Thyroid gland (tissue), 4 donors: ENCODE measurements at regions not wholly inside any gene's neighbourhood (a gene's known extent, or its start where the extent isn't known, plus 50 kb on each side); places are given as distances from the start of the nearest gene placed in this dataset.

Experiments
- POLR2A ChIP-seq, 2 donors: fragments of 450-650 bp; IDR thresholded peaks; one replicate each; pipeline ENCODE4 v1.6.1; 2017; ENCODE audit warnings: antibody characterized with exemption in 2 of 2, mild to moderate bottlenecking in 2 of 2, moderate library complexity in 1 of 2
- TF ChIP-seq, protein P1 (sequence below), 6 experiments: fragments of 200-600 bp in 3 of 6; fragments of 450-650 bp in 3 of 6; sonication (generic) in 3 of 6; IDR thresholded peaks; one replicate each; pipeline ENCODE4 v1.5.1; 2016 to 2019; ENCODE audit warnings: antibody characterized with exemption in 6 of 6, mild to moderate bottlenecking in 2 of 6, inconsistent platforms in 1 of 6, moderate library complexity in 1 of 6

GRCh38 chr4:144376866-144377265 is 236.3 kb upstream of the GYPA start:
- TF ChIP-seq, protein P1, sequence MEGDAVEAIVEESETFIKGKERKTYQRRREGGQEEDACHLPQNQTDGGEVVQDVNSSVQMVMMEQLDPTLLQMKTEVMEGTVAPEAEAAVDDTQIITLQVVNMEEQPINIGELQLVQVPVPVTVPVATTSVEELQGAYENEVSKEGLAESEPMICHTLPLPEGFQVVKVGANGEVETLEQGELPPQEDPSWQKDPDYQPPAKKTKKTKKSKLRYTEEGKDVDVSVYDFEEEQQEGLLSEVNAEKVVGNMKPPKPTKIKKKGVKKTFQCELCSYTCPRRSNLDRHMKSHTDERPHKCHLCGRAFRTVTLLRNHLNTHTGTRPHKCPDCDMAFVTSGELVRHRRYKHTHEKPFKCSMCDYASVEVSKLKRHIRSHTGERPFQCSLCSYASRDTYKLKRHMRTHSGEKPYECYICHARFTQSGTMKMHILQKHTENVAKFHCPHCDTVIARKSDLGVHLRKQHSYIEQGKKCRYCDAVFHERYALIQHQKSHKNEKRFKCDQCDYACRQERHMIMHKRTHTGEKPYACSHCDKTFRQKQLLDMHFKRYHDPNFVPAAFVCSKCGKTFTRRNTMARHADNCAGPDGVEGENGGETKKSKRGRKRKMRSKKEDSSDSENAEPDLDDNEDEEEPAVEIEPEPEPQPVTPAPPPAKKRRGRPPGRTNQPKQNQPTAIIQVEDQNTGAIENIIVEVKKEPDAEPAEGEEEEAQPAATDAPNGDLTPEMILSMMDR (IDR thresholded peaks at IDR 0.05), result no peak
- TF ChIP-seq POLR2A (IDR thresholded peaks at IDR 0.05), result no peak
